ENCODE measurements at regions not wholly inside any gene's neighbourhood (a gene's known extent, or its start where the extent isn't known, plus 50 kb on each side); places are given as distances from the start of the nearest gene placed in this dataset.
"Not testable (repeated sequence)": the region's sequence is repeated elsewhere in the genome, so short reads cannot be mapped to it uniquely, and the experiment has no call there.

DNA sequence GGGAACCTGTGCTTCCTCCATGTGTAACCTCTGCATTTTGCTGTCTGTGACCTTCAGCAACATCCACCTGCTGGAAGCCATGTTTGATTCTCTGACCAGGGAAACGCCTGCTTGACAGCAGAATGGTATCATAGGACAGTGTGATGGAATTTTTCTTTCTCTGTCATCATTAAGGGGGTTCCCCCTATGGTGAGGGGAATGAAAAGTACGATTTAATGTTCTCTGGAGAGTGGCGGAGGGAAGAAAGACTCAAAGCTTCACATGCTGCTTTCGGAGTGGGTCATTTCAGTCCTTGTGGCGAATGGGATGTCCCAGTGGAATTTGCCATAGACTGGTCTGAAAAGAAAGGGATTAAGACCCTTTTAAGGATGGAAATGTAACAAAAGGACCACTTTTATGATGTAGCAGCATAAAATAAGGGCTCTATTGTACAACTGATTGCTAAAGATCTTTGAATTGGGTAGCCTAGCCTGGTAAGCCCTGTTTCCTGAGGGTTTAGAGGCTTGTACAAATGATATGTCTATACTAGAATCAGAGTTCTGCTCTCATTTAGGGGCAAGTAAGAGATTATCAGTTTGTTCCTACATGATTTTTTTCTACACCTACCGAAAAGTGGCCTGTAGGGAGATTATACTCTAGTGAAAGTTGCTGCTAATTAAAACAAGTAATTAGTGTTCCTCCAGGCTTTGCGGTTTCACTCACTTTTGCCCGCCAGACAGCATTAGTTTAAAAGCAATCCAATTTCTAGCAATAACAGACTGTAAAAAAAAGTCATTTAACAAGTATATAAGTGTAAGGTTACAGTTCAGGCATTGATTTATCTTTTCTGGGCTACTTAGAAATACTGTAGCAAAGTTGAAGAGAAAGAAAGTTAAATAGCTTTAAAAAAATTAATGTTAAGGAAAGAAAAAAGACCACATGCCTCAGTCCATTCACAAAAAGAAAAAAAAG lies 904.5 kb downstream of the NR2F1-AS1 start:
- no peak for DNase-seq
- no peaks in the 10 kb centered on the region for H3K4me1 Mint-ChIP-seq
- H3K27ac Mint-ChIP-seq, result no peak overlapping the region
- H3K4me3 Mint-ChIP-seq, result no peak overlapping the region
- H3K9me3 Mint-ChIP-seq, result peaks cover 0 to 21% (median 3%) of the 10 kb centered on the region in 6 donors
- peaks cover 0 to 3% (median 2%) of the 10 kb centered on the region in 3 donors for H3K27me3 Mint-ChIP-seq (ENCODE audit: low read depth in 3 of 3)
- no peaks in the 10 kb centered on the region for H3K36me3 Mint-ChIP-seq

DNA sequence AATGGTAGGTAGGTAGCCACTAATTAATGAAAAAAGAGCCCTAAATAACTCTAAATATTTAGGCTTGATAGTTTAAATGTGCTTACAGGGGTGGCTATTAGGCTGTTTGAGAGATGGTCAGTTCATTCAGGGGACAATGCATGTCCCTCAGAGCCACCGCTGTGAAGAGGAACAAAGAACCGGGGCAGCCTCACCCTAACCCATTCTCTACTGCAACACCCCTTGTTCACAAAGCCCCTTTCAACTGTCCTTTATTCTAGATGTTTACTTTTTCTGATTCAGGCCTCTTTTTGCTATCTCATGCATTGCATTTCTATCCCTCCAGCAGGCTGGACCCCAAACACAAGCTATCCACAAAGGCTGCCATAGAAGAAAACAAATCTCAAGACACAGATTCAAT lies 906.7 kb downstream of the NR2F1-AS1 start:
- H3K9me3 Mint-ChIP-seq, result peaks cover under 1 to 20% (median 5%) of the 10 kb centered on the region in 6 donors
- H3K27ac Mint-ChIP-seq, result no peak overlapping the region
- DNase-seq, result no peak
- H3K4me3 Mint-ChIP-seq, result no peak overlapping the region
- peaks cover 0 to 3% (median 2%) of the 10 kb centered on the region in 3 donors for H3K27me3 Mint-ChIP-seq (ENCODE audit: low read depth in 3 of 3)
- no peaks in the 10 kb centered on the region for H3K36me3 Mint-ChIP-seq
- no peaks in the 10 kb centered on the region for H3K4me1 Mint-ChIP-seq

DNA sequence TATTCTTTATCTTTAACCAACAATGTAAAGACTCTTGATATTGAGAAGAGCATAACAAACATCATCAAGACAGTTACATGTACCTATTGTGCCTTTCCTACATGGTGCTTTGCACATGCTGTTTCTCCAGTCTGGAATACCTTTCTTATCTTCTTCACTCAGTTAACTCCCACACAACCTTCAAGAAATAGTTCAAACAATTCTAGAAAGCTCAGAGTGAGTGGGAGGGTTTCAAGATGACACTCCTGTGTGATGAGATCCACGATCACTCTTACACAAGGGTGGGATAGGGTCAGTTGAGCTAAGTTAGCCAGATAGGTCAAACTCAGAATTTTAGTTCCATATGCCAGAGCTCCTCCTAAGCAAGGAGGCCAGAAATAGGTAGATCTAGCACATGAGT lies 915.5 kb downstream of the NR2F1-AS1 start:
- no peaks in the 10 kb centered on the region for H3K4me1 Mint-ChIP-seq
- H3K4me3 Mint-ChIP-seq, result no peak overlapping the region
- H3K36me3 Mint-ChIP-seq, result no peaks in the 10 kb centered on the region
- H3K9me3 Mint-ChIP-seq, result peaks cover 4 to 21% (median 7%) of the 10 kb centered on the region in 6 donors
- H3K27me3 Mint-ChIP-seq (ENCODE audit: low read depth in 3 of 3), result no peaks in the 10 kb centered on the region
- no peak overlapping the region for H3K27ac Mint-ChIP-seq
- no peak for DNase-seq

DNA sequence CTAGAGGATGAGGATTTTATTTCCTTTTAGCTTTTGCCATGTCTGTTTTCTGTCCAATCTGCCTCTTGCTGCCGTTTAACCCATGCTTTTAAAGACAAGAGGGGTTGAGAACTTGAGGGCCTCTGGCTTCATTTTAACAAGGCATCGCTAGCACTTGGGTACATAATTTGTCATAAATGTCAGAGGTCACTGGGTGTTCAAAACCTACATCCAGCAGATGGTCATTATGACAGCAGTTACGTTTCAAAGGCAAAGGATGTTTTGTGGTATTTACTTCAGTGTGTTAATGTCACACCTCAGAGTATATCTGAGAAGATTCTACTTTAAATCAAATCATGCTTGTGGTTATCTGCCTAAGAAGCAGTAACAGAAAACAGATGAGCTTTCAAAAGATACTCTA lies 918.3 kb downstream of the NR2F1-AS1 start:
- no peak for DNase-seq
- Mint-ChIP-seq H3K27me3 (ENCODE audit: low read depth in 3 of 3) (peaks cover 0 to 1% (median 0%) of the 10 kb centered on the region in 3 donors), H3K4me3 (no peak overlapping the region), H3K9me3 (peaks cover 4 to 24% (median 15%) of the 10 kb centered on the region in 6 donors), H3K4me1 (no peaks in the 10 kb centered on the region), H3K36me3 (no peaks in the 10 kb centered on the region), H3K27ac (no peak overlapping the region)

DNA sequence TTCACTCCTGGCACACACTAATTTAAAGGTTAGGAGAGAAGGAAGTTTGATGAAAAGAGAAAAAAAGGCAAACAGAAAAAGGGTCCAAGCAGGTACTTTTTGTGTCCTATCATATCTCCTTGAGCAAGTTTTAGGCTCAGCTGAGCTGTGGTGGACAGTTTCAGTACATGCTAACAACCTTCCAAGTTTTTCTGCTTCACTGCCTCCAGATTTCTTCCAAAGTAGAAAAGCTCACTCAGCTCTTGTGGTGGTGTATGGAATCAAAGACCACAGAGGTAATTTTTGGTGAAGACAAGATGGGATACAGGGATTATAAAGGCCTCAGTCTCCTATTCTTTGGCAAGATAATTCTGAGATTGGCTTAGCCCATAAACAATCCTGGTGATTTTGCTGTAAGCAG lies 921.8 kb downstream of the NR2F1-AS1 start:
- DNase-seq, result no peak
- Mint-ChIP-seq H3K4me1 (no peaks in the 10 kb centered on the region), H3K36me3 (no peaks in the 10 kb centered on the region), H3K4me3 (no peak overlapping the region), H3K27me3 (ENCODE audit: low read depth in 3 of 3) (peaks cover 0 to 1% (median 0%) of the 10 kb centered on the region in 3 donors), H3K9me3 (peaks cover 8 to 29% (median 20%) of the 10 kb centered on the region in 6 donors), H3K27ac (no peak overlapping the region)

DNA sequence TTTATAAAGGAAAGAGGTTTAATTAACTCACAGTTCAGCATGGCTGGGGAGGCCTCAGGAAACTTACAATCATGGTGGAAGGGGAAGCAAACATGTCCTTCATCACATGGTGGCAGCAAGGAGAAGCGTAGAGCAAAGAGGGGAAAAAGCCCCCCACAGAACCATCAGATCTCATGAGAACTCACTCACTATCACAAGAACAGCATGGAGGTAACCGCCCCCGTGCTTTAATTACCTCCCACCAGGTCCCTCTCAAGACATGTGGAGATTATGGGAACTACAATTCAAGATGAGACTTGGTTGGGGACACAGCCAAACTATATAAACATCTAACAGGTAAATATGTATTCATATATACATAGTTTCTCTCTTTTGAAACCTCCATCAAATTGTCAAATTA lies 926.4 kb downstream of the NR2F1-AS1 start:
- peaks cover 8 to 27% (median 17%) of the 10 kb centered on the region in 6 donors for H3K9me3 Mint-ChIP-seq
- H3K27me3 Mint-ChIP-seq (ENCODE audit: low read depth in 3 of 3); H3K4me3 Mint-ChIP-seq: not testable (repeated sequence)

DNA sequence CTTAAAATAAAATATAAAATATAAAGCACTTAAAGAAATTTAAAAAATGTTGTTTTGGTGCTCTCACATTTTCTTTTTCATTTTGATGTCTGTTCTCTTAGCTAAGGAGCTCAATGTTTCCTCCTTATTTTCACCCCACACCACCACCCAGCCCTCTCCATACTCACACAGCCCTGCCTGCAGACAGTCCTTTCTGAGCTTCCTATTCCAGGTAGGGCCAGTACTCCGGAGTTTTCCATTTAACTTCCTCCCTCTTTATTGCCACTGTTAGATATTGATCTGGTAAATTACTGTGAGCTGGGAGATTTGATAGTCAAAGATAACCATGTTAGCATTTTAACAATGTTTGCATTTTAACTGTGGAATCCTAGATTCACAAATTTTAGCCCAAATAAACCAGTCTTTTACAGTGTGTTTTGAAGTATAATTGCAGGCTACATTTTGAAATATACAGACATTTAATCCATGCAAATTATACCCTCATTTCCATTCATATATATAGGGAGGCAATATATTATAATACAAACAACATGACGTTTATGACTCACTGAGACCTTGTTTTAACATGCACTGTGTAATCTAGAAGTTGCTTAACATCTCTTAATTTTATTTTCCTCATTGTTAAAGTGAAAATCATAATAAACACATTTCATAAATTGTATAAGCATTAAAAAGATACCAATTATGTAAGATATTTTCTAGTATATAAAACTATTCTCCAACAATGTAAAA lies 927.1 kb downstream of the NR2F1-AS1 start:
- Mint-ChIP-seq H3K27me3 (ENCODE audit: low read depth in 3 of 3) (peaks cover 0 to 1% (median 0%) of the 10 kb centered on the region in 3 donors), H3K4me1 (no peaks in the 10 kb centered on the region), H3K9me3 (peaks cover 8 to 23% (median 12%) of the 10 kb centered on the region in 6 donors), H3K27ac (no peak overlapping the region), H3K4me3 (no peak overlapping the region), H3K36me3 (no peaks in the 10 kb centered on the region)
- DNase-seq, result no peak

More for the DNA sequence above, 926.4 kb downstream of the NR2F1-AS1 start:
- not testable (repeated sequence) for H3K36me3 Mint-ChIP-seq, H3K27ac Mint-ChIP-seq, H3K4me1 Mint-ChIP-seq, DNase-seq

DNA sequence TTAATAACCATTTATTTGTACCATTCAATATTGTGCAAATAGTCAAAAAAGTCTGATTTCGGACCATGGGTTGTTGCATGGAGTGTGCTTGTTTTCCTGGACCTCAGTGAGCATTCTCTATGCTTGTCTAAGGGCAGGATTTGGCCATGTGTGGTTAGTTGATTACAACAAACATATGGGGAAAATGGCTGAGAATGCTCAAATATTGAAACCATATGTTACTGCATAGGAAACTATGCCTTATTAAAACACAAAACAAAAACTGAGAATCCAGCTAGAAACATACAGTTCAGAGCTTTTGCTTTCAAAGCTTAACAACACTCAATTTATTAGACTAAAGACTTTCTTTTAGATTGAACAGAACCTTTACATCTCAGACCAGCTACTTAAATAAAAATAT lies 928.3 kb downstream of the NR2F1-AS1 start:
- Mint-ChIP-seq H3K27me3 (ENCODE audit: low read depth in 3 of 3) (no peaks in the 10 kb centered on the region), H3K36me3 (no peaks in the 10 kb centered on the region), H3K27ac (no peak overlapping the region), H3K4me3 (no peak overlapping the region), H3K9me3 (peaks cover 4 to 19% (median 9%) of the 10 kb centered on the region in 6 donors), H3K4me1 (no peaks in the 10 kb centered on the region)
- DNase-seq, result no peak

DNA sequence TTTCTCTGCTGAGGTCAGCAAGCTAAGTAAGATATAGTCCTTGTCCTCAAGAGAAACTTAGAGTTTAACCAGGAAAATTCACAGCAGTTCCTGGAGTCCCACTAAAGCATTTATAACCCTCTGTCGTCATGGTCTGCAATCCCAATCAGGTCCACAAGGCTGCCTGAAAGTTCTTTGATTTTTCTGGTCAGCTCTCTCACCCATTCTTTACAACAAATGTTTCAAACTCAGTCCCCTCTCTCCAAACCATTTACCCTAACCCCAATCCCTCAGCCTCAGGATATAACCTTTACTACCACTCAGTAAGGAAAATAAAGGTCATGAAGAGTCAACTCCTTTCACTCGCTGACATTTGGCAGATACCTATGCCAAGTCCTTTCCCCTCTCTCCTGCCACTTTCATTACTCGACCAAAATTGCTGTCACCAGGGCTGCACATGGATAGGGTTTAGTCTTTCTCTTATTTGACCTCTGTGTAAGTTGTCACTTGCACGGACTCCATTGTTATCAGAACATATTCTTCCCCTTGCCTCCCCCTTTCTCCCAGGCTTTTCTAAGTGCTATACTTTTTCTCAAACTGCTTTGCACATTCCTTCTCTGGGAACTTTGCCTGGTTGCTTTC lies 936.6 kb downstream of the NR2F1-AS1 start:
- Mint-ChIP-seq H3K4me1 (no peaks in the 10 kb centered on the region), H3K4me3 (no peak overlapping the region), H3K27ac (no peak overlapping the region), H3K27me3 (ENCODE audit: low read depth in 3 of 3) (peaks cover 0 to 2% (median 0%) of the 10 kb centered on the region in 3 donors), H3K36me3 (no peaks in the 10 kb centered on the region), H3K9me3 (peaks cover 0 to 9% (median 4%) of the 10 kb centered on the region in 6 donors)
- no peak for DNase-seq

DNA sequence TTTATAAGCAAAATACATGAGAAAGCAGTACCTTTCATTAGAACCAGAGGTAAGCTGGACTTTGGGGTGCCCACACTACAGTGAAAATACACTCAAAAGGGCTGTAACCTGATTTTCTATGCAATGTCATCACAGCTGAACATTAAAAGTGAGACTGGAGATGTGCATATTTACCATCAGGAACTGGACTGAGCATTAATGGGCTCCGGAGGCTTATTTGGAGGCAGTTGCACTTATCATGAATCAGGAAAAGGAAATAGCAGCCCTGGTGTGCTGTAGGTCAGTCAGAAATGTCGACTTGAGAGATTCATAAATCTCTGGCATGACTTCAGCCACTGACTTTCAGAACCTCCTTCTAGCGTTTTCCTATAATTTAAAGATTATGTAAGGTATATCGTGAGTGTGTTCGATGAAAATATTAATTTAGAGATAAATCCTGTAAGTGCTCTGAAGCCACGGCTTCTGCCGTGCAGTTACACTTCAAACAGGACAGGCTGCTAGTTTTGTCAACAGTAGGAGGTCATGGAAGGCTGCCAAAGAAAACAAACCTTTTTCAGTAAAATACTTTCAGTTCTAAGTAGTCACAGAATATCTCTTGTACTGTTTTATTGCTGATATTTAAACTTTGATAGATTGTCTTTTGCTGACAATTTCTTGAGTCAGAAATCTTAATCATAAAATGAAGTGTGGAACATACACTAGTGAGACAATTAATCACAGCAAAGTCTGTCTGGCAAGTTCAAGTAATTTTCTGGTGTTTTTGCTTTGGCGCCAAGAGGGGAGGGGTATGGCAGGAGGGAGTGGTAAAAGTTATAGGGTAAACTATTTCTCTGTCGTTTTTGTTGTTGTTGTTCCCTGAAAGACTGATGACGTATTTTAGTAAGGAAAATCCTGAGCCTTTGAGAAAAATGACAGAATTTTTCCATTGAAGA lies 939.7 kb downstream of the NR2F1-AS1 start:
- Mint-ChIP-seq H3K27ac (no peak overlapping the region), H3K4me1 (no peaks in the 10 kb centered on the region), H3K4me3 (no peak overlapping the region), H3K9me3 (peaks cover 0 to 13% (median 2%) of the 10 kb centered on the region in 6 donors), H3K27me3 (ENCODE audit: low read depth in 3 of 3) (no peaks in the 10 kb centered on the region), H3K36me3 (no peaks in the 10 kb centered on the region)
- DNase-seq, result no peak

DNA sequence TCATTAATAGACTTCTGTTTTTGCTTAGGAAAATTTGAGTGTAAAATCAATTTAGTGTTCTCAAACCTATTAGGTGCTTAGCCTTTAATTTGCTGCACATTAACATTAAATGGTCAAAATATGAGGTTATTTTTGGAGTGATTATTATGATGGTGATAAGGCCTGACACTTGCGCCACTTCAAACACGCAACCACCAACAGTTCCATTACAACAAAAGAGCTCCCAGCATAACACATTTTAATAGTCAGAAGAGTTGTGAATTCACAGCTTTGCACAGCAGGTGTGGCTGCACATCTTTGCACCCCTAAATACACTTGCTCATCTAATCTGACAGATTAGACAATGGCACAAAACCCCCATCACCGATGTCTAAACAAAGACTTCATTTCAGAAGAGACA lies 940.7 kb downstream of the NR2F1-AS1 start:
- no peaks in the 10 kb centered on the region for H3K4me1 Mint-ChIP-seq

DNA sequence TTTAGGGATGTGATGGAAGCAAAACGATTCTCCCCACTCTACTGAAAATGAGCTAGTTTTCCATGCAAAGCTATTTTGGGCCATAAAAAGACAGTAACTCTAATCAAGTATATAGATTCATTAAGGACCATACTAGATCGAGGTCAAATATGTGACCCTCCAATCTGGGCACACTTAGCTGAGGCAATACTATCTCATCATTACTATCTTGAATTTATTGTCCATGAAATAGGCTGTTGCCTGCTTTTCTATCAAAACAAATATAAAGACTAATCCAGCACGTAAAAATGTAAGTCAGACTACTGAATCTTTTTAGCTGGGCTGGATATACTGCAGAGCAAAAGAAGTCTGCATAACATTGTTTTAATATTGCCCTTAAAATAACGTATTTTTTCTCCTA lies 943.1 kb downstream of the NR2F1-AS1 start:
- Mint-ChIP-seq H3K27ac (no peak overlapping the region), H3K27me3 (ENCODE audit: low read depth in 3 of 3) (no peaks in the 10 kb centered on the region), H3K4me3 (no peak overlapping the region), H3K4me1 (no peaks in the 10 kb centered on the region), H3K36me3 (no peaks in the 10 kb centered on the region), H3K9me3 (peaks cover 0 to 24% (median 8%) of the 10 kb centered on the region in 6 donors)
- no peak for DNase-seq

More for the DNA sequence above, 940.7 kb downstream of the NR2F1-AS1 start:
- H3K27ac Mint-ChIP-seq, result no peak overlapping the region
- H3K4me3 Mint-ChIP-seq, result no peak overlapping the region
- no peaks in the 10 kb centered on the region for H3K27me3 Mint-ChIP-seq (ENCODE audit: low read depth in 3 of 3)
- peaks cover 0 to 13% (median 3%) of the 10 kb centered on the region in 6 donors for H3K9me3 Mint-ChIP-seq
- no peak for DNase-seq
- no peaks in the 10 kb centered on the region for H3K36me3 Mint-ChIP-seq

DNA sequence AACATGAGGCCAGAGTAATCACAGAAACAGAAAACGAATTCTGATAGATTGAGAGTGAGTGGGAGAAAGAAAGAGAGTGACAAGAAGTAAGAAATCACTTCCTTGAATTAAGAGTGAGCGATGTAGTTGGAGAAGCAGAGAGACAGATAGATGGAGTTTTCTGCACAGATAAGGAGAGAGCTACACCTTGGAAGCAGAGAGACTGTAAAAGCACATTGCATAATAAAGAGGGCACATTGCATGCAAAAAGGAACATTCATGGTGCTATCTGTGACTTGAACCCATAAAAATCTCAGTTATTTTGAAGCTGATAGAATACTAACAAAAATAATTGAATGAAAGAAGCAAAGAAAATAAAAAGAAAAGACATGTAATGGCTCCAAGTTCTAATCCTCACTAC lies 943.8 kb downstream of the NR2F1-AS1 start:
- H3K4me1 Mint-ChIP-seq, result no peaks in the 10 kb centered on the region
- no peak for DNase-seq
- H3K4me3 Mint-ChIP-seq, result no peak overlapping the region
- no peaks in the 10 kb centered on the region for H3K36me3 Mint-ChIP-seq
- peaks cover 3 to 29% (median 9%) of the 10 kb centered on the region in 6 donors for H3K9me3 Mint-ChIP-seq
- no peaks in the 10 kb centered on the region for H3K27me3 Mint-ChIP-seq (ENCODE audit: low read depth in 3 of 3)
- H3K27ac Mint-ChIP-seq, result no peak overlapping the region

Measured in immature natural killer cell (primary cell).